BLaER1 treated with 17β-estradiol and CSF1 and Interleukin-3, amounts not matched to agents 10 nM and 100 nM (cell line): ENCODE measurements at regions not wholly inside any gene's neighbourhood (a gene's known extent, or its start where the extent isn't known, plus 50 kb on each side); places are given as distances from the start of the nearest gene placed in this dataset.
A peak's percentile ranks its signal among the peaks of the same experiment; 100 is the strongest.

Experiments
- H3K27ac ChIP-seq, 11 experiments: shearing (Covaris generic); formaldehyde crosslinking; 2 replicates each; pipeline ENCODE4 v1.8.1; 2022
- H3K27me3 ChIP-seq, 11 experiments: shearing (Covaris generic); formaldehyde crosslinking; 2 replicates each; pipeline ENCODE4 v1.8.1; 2022
- H3K36me3 ChIP-seq, 11 experiments: shearing (Covaris generic); formaldehyde crosslinking; 2 replicates each; pipeline ENCODE4 v1.8.1; 2022
- H3K4me1 ChIP-seq, 10 experiments: shearing (Covaris generic); formaldehyde crosslinking; 2 replicates each; pipeline ENCODE4 v1.8.1; 2022
- H3K4me2 ChIP-seq, 11 experiments: shearing (Covaris generic); formaldehyde crosslinking; 2 replicates each; pipeline ENCODE4 v1.8.1; 2022
- H3K4me3 ChIP-seq, 10 experiments: shearing (Covaris generic); formaldehyde crosslinking; 2 replicates each; pipeline ENCODE4 v1.8.1; 2022
- H3K9ac ChIP-seq, 11 experiments: shearing (Covaris generic); formaldehyde crosslinking; 2 replicates each; pipeline ENCODE4 v1.8.1; 2022
- H3K9me3 ChIP-seq, 11 experiments: shearing (Covaris generic); formaldehyde crosslinking; replicated peaks in 1 of 11; 2 replicates each; pipeline ENCODE4 v1.8.1; 2022
- H4K20me1 ChIP-seq, 11 experiments: shearing (Covaris generic); formaldehyde crosslinking; 2 replicates each; pipeline ENCODE4 v1.8.1; 2022
- Cebpa-rat ChIP-seq, 11 experiments: shearing (Covaris generic); IDR thresholded peaks; 2 replicates each; pipeline ENCODE4 v1.8.1; 2022

DNA sequence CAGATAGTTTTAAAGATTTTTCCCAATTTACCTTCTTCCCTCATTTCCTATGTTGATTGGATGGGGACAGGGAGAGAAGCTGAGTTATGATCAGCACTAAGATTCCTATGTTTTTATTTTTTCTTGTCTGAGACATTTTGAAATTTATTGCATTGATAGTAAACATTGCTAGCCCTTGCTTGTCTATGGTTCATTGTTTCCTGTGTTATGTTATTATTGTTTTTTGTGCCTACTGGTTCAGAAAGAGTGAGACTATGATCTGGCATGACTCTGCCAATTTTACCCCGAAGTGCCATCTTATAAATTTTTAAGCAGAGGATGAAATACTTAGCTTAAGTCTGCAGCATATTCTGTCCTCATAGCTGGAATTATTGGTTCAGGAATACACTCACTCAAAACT lies 478.5 kb downstream of the MBD2 start:
- Histone ChIP-seq H3K27ac (no peak overlapping the region), H3K4me3 (no peak overlapping the region), H3K4me1 (no peaks in the 10 kb centered on the region), H3K27me3 (no peaks in the 10 kb centered on the region), H4K20me1 (no peaks in the 10 kb centered on the region), H3K9me3 (no peaks in the 10 kb centered on the region), H3K36me3 (no peaks in the 10 kb centered on the region), H3K9ac (no peak overlapping the region), H3K4me2 (no peak overlapping the region)
- no peak for TF ChIP-seq Cebpa-rat (IDR thresholded peaks at IDR 0.05)

DNA sequence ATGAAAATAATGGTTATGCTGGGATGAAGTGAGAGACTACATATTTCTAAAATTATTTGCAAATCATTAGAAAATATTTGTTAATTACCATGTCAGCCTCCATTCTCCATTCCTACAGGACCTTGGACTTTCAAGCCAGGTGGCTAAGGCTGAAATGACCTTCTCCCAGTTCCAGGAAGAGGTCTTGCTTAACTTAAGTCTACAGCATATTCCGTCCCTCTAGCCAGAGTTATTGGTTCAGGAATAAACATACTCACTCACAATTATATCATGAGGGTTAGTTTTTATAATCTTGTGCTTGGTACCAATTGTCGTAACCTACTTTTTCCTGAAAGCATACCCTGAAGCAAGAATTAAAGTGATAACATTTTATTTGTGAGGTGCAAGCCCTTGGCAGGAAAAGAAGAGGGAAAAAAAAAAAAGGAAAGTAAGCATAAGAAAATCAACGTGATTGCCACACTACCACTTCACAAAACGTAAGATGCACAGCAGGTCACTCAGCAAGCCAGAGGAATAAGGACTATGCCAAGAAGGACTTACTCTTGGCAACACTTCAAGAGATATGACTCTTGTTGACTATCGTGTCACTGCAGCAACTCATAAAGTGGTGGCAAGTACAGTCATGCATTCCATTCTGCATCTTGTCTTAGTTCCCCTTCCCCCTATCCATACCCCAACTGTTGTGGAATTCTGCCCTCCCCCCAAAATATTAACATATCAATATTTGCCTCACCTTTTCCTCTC lies 479.1 kb downstream of the MBD2 start:
- H3K4me2 ChIP-seq = no peak overlapping the region
- no peak for TF ChIP-seq Cebpa-rat (IDR thresholded peaks at IDR 0.05)
- no peaks in the 10 kb centered on the region for H3K4me1 ChIP-seq
- no peak overlapping the region for H3K4me3 ChIP-seq
- H3K9me3 ChIP-seq = no peaks in the 10 kb centered on the region
- no peaks in the 10 kb centered on the region for H3K36me3 ChIP-seq
- H3K27ac ChIP-seq = no peak overlapping the region
- no peaks in the 10 kb centered on the region for H4K20me1 ChIP-seq
- H3K27me3 ChIP-seq = no peaks in the 10 kb centered on the region
- no peak overlapping the region for H3K9ac ChIP-seq

DNA sequence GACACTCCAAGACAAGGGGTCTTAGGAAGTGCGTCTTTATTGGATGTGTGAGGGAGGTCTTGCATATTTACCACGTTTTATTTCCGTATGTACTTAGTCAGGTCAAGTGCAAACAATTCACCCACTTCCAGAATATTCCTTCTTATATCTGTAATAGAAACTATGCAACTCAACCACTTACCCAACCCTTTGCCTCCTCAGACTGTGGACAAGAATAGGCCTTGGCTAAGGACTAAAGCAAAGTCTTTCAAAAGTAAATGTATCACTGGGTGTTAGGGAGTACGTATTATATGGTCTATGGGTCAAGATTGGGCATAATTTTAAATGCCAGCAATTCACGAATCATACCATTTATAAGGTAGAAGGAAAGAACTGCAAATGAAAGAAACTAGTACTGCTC lies 484.8 kb downstream of the MBD2 start:
- no peaks in the 10 kb centered on the region for H3K9me3 ChIP-seq
- H3K27me3 ChIP-seq = no peaks in the 10 kb centered on the region
- no peak overlapping the region for H3K9ac ChIP-seq
- H3K4me3 ChIP-seq = no peak overlapping the region
- TF ChIP-seq Cebpa-rat (IDR thresholded peaks at IDR 0.05) = no peak
- H3K4me2 ChIP-seq = no peak overlapping the region
- no peaks in the 10 kb centered on the region for H3K4me1 ChIP-seq
- H3K27ac ChIP-seq = no peak overlapping the region
- no peaks in the 10 kb centered on the region for H4K20me1 ChIP-seq
- H3K36me3 ChIP-seq = no peaks in the 10 kb centered on the region

DNA sequence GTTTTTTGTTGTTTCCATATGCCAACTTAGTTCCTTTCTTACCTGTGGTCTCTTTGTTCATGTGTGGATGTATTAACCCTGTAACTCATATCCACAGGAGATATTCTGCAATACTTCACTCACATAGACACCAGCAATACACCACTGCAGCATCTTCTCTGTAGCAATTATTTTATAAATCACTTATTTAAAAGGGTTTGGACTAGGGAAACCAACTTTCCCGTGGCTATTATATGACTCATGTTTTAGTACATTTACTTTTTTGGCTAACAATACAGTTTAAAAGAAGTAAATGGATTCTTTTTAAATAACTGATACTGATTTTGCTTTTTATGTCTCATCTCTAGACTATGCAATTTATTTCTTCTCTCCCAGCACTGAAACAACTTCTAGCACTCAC lies 488.9 kb downstream of the MBD2 start:
- Histone ChIP-seq H3K4me3 (no peak overlapping the region), H4K20me1 (no peaks in the 10 kb centered on the region), H3K36me3 (no peaks in the 10 kb centered on the region), H3K4me2 (no peak overlapping the region), H3K27ac (no peak overlapping the region), H3K9me3 (no peaks in the 10 kb centered on the region), H3K9ac (no peak overlapping the region), H3K4me1 (no peaks in the 10 kb centered on the region), H3K27me3 (no peaks in the 10 kb centered on the region)
- TF ChIP-seq Cebpa-rat (IDR thresholded peaks at IDR 0.05) = no peak

DNA sequence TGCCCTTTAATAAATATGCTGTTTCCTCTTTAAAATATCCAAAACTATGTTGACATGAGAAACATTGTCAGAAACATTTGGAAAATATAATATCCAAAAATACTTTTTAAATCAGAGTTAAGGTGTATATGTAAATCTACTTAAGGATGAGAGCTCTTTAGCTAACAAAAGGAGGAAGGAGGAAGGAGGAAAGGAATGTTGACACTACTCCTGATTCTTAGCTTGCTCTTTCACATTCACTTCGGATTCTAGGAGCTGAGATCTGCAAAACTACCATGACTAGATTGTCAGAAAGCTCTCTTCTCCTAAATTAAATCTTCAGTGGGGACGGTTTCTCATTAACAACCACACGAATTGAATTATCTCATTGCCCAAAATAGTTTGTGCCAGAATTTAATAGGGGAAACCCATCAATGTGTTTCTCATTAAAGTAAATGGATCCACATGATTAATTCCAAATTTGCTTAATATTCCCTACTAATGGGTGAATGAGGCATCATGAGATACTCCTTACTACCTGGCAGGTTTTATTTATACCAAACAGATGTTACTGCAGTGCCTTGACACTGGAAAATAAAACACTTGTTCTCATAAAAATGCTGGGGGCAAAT lies 509.1 kb downstream of the MBD2 start:
- Histone ChIP-seq H3K27ac (no peak overlapping the region), H3K4me3 (no peak overlapping the region), H3K36me3 (no peaks in the 10 kb centered on the region), H3K9ac (no peak overlapping the region), H3K4me2 (peak overlapping the region in 1 of 11 experiments; percentile 19; a peak in 1 of 22 replicates), H4K20me1 (no peaks in the 10 kb centered on the region), H3K4me1 (peaks cover 0 to 17% (median 0%) of the 10 kb centered on the region in 10 experiments; a peak in 1 of 20 replicates), H3K9me3 (peaks cover 0 to 5% (median 0%) of the 10 kb centered on the region in 11 experiments; a peak in 6 of 22 replicates), H3K27me3 (no peaks in the 10 kb centered on the region)
- TF ChIP-seq Cebpa-rat (IDR thresholded peaks at IDR 0.05) = no peak

DNA sequence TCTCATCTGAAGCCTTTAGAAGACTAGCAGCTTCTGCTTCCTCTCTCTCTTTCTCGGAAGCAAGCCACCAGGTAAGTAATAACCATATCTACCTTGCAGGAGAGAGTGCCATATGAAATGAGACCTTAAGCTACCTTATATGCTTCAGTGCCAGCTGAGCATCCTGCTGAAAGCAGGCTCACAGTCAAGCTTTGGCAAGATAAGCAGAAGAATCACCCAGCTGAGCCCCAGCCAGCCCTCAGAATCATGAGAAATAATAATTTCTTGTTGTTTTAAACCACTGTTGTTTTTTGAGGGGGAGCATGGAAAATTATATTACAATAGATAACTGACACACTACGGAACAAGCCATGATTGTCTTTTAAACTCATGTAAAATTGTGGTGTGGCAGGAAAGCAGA lies 514.4 kb downstream of the MBD2 start:
- Histone ChIP-seq H3K4me2 (no peak overlapping the region), H4K20me1 (no peaks in the 10 kb centered on the region), H3K9ac (no peak overlapping the region), H3K27me3 (no peaks in the 10 kb centered on the region), H3K4me1 (no peaks in the 10 kb centered on the region), H3K36me3 (no peaks in the 10 kb centered on the region), H3K27ac (no peak overlapping the region), H3K4me3 (no peak overlapping the region), H3K9me3 (peaks cover 0 to 15% (median 0%) of the 10 kb centered on the region in 11 experiments; a peak in 6 of 22 replicates)
- no peak for TF ChIP-seq Cebpa-rat (IDR thresholded peaks at IDR 0.05)

DNA sequence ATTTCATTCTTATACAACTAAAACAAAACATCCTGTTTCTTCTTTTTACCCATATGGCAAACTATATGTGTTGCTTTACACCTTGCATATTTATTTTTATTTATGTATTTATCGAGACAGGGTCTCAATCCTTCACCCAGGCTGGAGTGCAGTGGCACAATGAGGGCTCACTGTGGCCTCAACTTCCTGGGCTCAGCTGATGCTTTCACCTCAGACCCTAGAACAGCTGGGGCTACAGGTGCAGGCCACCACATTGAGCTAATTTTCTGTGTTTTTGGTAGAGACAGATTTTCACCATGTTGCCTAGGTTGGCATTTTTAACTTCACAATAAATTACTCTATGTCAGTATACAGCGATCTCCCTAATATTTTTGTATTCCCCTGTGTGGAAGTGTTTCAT lies 522.0 kb downstream of the MBD2 start:
- H3K4me1 ChIP-seq = no peaks in the 10 kb centered on the region
- no peak overlapping the region for H3K4me2 ChIP-seq
- no peaks in the 10 kb centered on the region for H3K9me3 ChIP-seq
- TF ChIP-seq Cebpa-rat (IDR thresholded peaks at IDR 0.05) = no peak
- H4K20me1 ChIP-seq = no peaks in the 10 kb centered on the region
- H3K27me3 ChIP-seq = no peaks in the 10 kb centered on the region
- H3K4me3 ChIP-seq = no peak overlapping the region
- H3K27ac ChIP-seq = no peak overlapping the region
- no peaks in the 10 kb centered on the region for H3K36me3 ChIP-seq
- H3K9ac ChIP-seq = no peak overlapping the region

DNA sequence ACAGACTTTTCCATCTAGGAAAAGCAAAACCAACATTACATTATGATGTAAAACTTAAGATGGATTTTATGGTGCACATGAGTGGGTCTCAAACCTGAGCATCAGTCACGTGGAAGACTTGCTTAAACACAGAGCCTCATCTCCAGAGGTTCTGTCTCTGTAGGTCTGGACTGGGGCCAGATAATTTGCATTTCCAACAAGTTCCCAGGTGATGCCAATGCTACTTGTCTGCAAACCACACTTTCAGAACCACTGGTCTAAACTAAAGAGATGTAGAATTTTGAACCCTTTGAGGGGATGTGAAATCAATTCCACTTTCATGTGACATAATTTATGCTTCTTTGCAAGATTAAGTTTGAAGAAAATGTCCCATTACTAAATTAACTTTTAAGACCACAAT lies 522.8 kb downstream of the MBD2 start:
- Histone ChIP-seq H3K9ac (no peak overlapping the region), H3K9me3 (no peaks in the 10 kb centered on the region), H3K27ac (no peak overlapping the region), H3K4me1 (no peaks in the 10 kb centered on the region), H3K4me2 (no peak overlapping the region), H3K27me3 (no peaks in the 10 kb centered on the region), H3K4me3 (no peak overlapping the region), H4K20me1 (no peaks in the 10 kb centered on the region), H3K36me3 (no peaks in the 10 kb centered on the region)
- TF ChIP-seq Cebpa-rat (IDR thresholded peaks at IDR 0.05) = no peak

DNA sequence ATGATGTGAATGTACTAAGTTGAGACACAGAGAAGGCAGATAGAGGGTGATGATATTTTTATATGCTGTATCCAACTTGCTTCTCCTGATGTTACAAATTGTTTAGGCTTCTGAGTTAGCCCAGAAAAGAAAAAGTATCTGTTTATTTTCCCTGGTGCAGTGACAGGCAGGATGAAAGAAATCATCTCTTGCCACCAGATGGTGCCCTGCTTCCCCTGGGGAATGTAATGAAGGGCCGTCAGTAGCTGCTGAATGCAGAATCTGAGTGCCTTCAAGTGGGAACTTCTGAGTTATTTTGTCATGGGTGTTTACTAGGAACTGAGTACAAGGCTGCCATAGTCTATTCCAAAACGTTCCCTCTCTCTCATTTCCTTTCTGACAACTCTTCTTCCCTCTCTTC lies 525.6 kb downstream of the MBD2 start:
- Histone ChIP-seq H3K27me3 (no peaks in the 10 kb centered on the region), H3K4me3 (no peak overlapping the region), H3K4me1 (no peaks in the 10 kb centered on the region), H3K36me3 (no peaks in the 10 kb centered on the region; a peak in 1 of 22 replicates), H3K4me2 (no peak overlapping the region), H4K20me1 (no peaks in the 10 kb centered on the region), H3K9ac (no peak overlapping the region), H3K9me3 (peaks cover 0 to 12% (median 5%) of the 10 kb centered on the region in 11 experiments; a peak in 11 of 22 replicates), H3K27ac (no peak overlapping the region)
- no peak for TF ChIP-seq Cebpa-rat (IDR thresholded peaks at IDR 0.05)

DNA sequence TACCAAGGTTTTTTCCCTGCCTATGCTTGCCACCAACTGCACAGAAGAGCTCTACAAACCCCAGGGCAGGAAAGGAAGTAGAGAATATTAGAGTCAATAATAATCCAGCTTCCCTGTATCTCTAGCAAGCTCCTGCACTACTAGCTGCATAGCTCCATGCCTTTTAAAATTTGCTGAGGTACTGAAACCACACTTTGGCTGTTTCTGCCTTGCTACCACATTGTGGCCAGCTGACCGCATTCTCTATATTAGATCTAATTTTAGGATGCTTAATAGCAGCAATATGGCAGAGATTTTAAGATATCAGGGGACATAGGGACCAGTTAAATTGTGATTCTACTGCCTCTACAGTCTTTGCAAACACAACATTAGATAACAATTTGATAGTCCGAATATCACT lies 534.6 kb downstream of the MBD2 start:
- H3K27ac ChIP-seq = no peak overlapping the region
- H3K4me2 ChIP-seq = no peak overlapping the region
- no peak for TF ChIP-seq Cebpa-rat (IDR thresholded peaks at IDR 0.05)
- no peaks in the 10 kb centered on the region for H3K36me3 ChIP-seq
- no peaks in the 10 kb centered on the region for H4K20me1 ChIP-seq
- no peaks in the 10 kb centered on the region; a peak in 2 of 22 replicates for H3K9me3 ChIP-seq
- no peak overlapping the region for H3K4me3 ChIP-seq
- H3K27me3 ChIP-seq = no peaks in the 10 kb centered on the region
- no peaks in the 10 kb centered on the region for H3K4me1 ChIP-seq
- H3K9ac ChIP-seq = no peak overlapping the region
